Caco-2 (cell line): ENCODE measurements at regions not wholly inside any gene's neighbourhood (a gene's known extent, or its start where the extent isn't known, plus 50 kb on each side); places are given as distances from the start of the nearest gene placed in this dataset.

Experiments used
- BruUV-seq: library from RNA; stranded (reverse); fragments of 400-500 nt; replicated peaks from 2 replicates; lab custom pipeline; 2021; lab: Mats Ljungman, UMichigan
- CTCF ChIA-PET: fragments of 300-600 bp; sonication (Branson Sonifier 250); formaldehyde crosslinking; loops from one replicate; lab custom pipeline; 2022; ENCODE audit warnings: antibody characterized with exemption; lab: Charles Lee
- POLR2A ChIA-PET: fragments of 300-600 bp; sonication (Branson Sonifier 250); formaldehyde crosslinking; loops from one replicate; lab custom pipeline; 2022; ENCODE audit warnings: antibody characterized with exemption; lab: Charles Lee
- DNase-seq, 2 experiments: peaks; one replicate each; pipeline versions ENCODE4 v3.0.0 to v3.0.0-alpha.2; 2020 to 2022
- H3K27me3 ChIP-seq: replicated peaks from 2 replicates; pipeline ENCODE4 v1.6.0; 2011; ENCODE audit warnings: low read length; ENCODE audit not compliant: control insufficient read depth, insufficient read depth
- H3K36me3 ChIP-seq: 2 replicates; pipeline ENCODE4 v1.5.1; 2011; ENCODE audit warnings: low read length; ENCODE audit not compliant: control insufficient read depth, insufficient read depth
- H3K4me1 ChIP-seq: fragments of 250-450 bp; sonication (Bioruptor Pico); 2 replicates; pipeline ENCODE4 v1.5.1; 2020; ENCODE audit warnings: mild to moderate bottlenecking
- H3K4me3 ChIP-seq: 2 replicates; pipeline ENCODE4 v1.5.1; 2011; ENCODE audit warnings: low read depth, mild to moderate bottlenecking, control low read depth, low read length
- H3K9me3 ChIP-seq: fragments of 250-450 bp; sonication (Bioruptor Pico); 2 replicates; pipeline ENCODE4 v1.5.1; 2020; ENCODE audit warnings: mild to moderate bottlenecking, moderate library complexity
- H3K27ac Mint-ChIP-seq: one replicate; pipeline ENCODE4 v1.8.0; 2022; ENCODE audit warnings: mixed read lengths; ENCODE audit not compliant: unreplicated experiment
- H3K27me3 Mint-ChIP-seq: one replicate; pipeline ENCODE4 v1.8.0; 2022; ENCODE audit warnings: mixed read lengths; ENCODE audit not compliant: insufficient read depth, unreplicated experiment
- H3K36me3 Mint-ChIP-seq: one replicate; pipeline ENCODE4 v1.8.0; 2022; ENCODE audit warnings: mild to moderate bottlenecking, mixed read lengths; ENCODE audit not compliant: insufficient read depth, unreplicated experiment
- H3K4me1 Mint-ChIP-seq: one replicate; pipeline ENCODE4 v1.8.0; 2022; ENCODE audit warnings: low read depth, mixed read lengths; ENCODE audit not compliant: unreplicated experiment
- H3K4me3 Mint-ChIP-seq: one replicate; pipeline ENCODE4 v1.8.0; 2022; ENCODE audit warnings: mild to moderate bottlenecking, moderate library complexity, mixed read lengths; ENCODE audit not compliant: unreplicated experiment
- H3K9me3 Mint-ChIP-seq: one replicate; pipeline ENCODE4 v1.8.0; 2022; ENCODE audit warnings: mixed read lengths; ENCODE audit not compliant: unreplicated experiment
- CTCF ChIP-seq, 2 experiments: fragments of 200-600 bp in 1 of 2; IDR thresholded peaks; 1 replicate in 1 of 2; 2 replicates in 1 of 2; pipeline versions ENCODE4 v1.5.1 to v1.8.0; 2011 to 2022; ENCODE audit warnings: antibody characterized with exemption in 1 of 2, control low read depth in 1 of 2, inconsistent platforms in 1 of 2, low read depth in 1 of 2, low read length in 1 of 2, mild to moderate bottlenecking in 1 of 2, moderate library complexity in 1 of 2; ENCODE audit not compliant: insufficient read depth in 1 of 2, severe bottlenecking in 1 of 2, unreplicated experiment in 1 of 2
- intact Hi-C: fragments of 100-400 bp; cut with micrococcal nuclease; formaldehyde crosslinking; loops from one replicate; pipeline ENCODE4 v1.10.0; 2022; ENCODE audit not compliant: unreplicated experiment

DNA sequence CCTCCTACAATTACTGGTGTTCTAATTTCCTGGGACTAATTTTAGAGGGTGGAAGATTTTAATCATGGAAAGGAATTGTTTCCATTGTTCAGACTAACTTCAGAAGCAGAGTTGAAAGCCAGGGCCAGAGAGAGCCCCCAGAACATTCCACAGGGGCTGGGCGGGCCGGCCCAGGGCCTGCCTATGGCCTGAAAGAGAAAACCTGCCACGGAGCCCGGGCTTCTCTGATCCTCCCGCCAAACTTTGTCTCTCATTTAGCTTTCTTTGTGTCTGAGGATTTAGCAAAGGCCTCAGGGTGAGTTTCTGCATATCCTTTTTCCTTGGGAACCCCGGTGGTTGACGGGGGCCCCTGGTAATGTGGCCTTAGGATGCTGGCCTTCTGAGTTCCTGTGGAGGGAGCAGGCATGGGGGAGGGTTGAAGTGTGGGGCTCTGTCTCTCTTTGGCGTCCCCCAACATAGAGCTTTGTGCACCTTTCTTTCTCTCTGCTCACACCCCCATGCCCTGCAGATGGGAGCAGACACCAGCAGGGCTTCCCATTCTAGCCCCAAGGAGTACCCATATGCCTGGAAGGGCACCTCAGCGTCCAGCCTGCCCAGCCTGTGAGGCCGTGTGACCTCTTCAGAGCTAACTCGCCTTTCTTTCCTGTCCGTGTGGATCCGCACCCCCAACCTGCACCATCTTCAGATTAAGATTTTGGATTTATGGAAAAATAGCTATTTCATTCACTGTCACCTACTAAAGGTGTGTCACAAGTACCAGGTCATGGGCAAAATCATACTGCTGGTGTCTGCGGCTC lies 539.5 kb downstream of the FGF9 start:
- no peak for DNase-seq
- Mint-ChIP-seq H3K27ac (no peak overlapping the region), H3K27me3 (no peaks in the 10 kb centered on the region), H3K4me1 (no peaks in the 10 kb centered on the region), H3K9me3 (no peaks in the 10 kb centered on the region), H3K36me3 (no peaks in the 10 kb centered on the region), H3K4me3 (no peak overlapping the region)
- Histone ChIP-seq H3K4me3 (no peak overlapping the region), H3K27me3 (no peaks in the 10 kb centered on the region), H3K9me3 (no peaks in the 10 kb centered on the region), H3K4me1 (no peaks in the 10 kb centered on the region), H3K36me3 (no peaks in the 10 kb centered on the region)
- intact Hi-C loops: no loop called here
- CTCF ChIA-PET: no interaction called here
- BruUV-seq: no TSS peak
- TF ChIP-seq CTCF (IDR thresholded peaks at IDR 0.05; ENCODE audit: insufficient read depth in 1 of 2, low read depth in 1 of 2, low read length in 1 of 2, severe bottlenecking in 1 of 2, unreplicated experiment in 1 of 2): no peak
- POLR2A ChIA-PET: no interaction called here

DNA sequence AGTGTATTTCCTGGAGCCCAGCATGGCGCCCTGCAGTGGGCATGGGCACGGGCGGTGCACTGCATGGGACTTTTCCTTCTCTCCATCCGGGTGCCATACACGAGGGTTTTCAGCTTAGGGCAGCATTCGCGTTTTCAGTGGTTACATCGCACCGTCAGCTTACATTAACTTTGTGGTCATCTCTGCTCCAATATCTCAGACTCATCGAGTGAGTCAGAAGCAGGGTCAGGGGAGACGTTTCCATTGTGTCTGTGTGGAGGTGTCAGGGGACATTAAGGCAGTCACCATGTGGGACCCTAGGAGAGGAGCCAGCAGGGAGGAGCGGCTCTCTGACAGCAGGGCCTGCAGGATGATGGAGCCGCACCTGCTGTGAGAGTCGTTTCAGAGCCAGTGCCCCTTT lies 541.0 kb downstream of the FGF9 start:
- Mint-ChIP-seq H3K36me3 (no peaks in the 10 kb centered on the region), H3K27ac (no peak overlapping the region), H3K27me3 (no peaks in the 10 kb centered on the region), H3K4me1 (no peaks in the 10 kb centered on the region), H3K9me3 (no peaks in the 10 kb centered on the region), H3K4me3 (no peak overlapping the region)
- BruUV-seq: no TSS peak
- CTCF ChIA-PET: no interaction called here
- no peak for TF ChIP-seq CTCF (IDR thresholded peaks at IDR 0.05; ENCODE audit: insufficient read depth in 1 of 2, low read depth in 1 of 2, low read length in 1 of 2, severe bottlenecking in 1 of 2, unreplicated experiment in 1 of 2)
- no peaks in the 10 kb centered on the region for H3K27me3 ChIP-seq
- DNase-seq: no peak
- POLR2A ChIA-PET: no interaction called here
- H3K4me3 ChIP-seq: no peak overlapping the region
- no peaks in the 10 kb centered on the region for H3K4me1 ChIP-seq
- H3K9me3 ChIP-seq: no peaks in the 10 kb centered on the region
- intact Hi-C loops: no loop called here
- H3K36me3 ChIP-seq: no peaks in the 10 kb centered on the region

DNA sequence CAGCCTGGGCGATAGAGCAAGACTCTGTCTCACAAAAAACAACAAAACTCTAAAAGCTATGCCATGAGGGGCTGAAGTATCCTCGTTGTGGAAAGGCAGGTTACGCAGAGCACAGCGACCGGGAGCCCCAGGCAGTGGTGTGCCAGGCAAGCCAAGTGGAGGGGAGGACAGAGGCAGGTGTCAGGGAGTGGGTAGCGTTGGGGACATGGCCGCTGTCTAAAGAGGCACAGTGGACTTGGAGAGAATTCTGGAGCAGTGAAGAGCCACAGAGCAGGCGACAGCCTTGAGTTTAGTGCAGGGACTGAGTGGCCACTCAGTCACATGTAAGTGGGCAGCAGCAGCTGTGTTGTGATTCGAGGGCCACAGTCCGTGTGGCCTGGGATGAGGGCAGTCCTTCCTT lies 541.7 kb downstream of the FGF9 start:
- no peaks in the 10 kb centered on the region for H3K36me3 ChIP-seq
- no peak for TF ChIP-seq CTCF (IDR thresholded peaks at IDR 0.05; ENCODE audit: insufficient read depth in 1 of 2, low read depth in 1 of 2, low read length in 1 of 2, severe bottlenecking in 1 of 2, unreplicated experiment in 1 of 2)
- H3K27ac Mint-ChIP-seq: no peak overlapping the region
- no peak overlapping the region for H3K4me3 ChIP-seq
- ChIA-PET POLR2A (no interaction called here), CTCF (no interaction called here)
- intact Hi-C loops: no loop called here
- no peaks in the 10 kb centered on the region for H3K27me3 ChIP-seq
- no peaks in the 10 kb centered on the region for H3K36me3 Mint-ChIP-seq
- no peak for DNase-seq
- H3K4me1 ChIP-seq: no peaks in the 10 kb centered on the region
- no peaks in the 10 kb centered on the region for H3K9me3 Mint-ChIP-seq
- no peaks in the 10 kb centered on the region for H3K9me3 ChIP-seq
- H3K4me3 Mint-ChIP-seq: no peak overlapping the region
- BruUV-seq: no TSS peak
- H3K27me3 Mint-ChIP-seq: no peaks in the 10 kb centered on the region
- H3K4me1 Mint-ChIP-seq: no peaks in the 10 kb centered on the region
